ENCODE measurements at regions not wholly inside any gene's neighbourhood (a gene's known extent, or its start where the extent isn't known, plus 50 kb on each side); places are given as distances from the start of the nearest gene placed in this dataset.
"Not testable (repeated sequence)": the region's sequence is repeated elsewhere in the genome, so short reads cannot be mapped to it uniquely, and the experiment has no call there.

DNA sequence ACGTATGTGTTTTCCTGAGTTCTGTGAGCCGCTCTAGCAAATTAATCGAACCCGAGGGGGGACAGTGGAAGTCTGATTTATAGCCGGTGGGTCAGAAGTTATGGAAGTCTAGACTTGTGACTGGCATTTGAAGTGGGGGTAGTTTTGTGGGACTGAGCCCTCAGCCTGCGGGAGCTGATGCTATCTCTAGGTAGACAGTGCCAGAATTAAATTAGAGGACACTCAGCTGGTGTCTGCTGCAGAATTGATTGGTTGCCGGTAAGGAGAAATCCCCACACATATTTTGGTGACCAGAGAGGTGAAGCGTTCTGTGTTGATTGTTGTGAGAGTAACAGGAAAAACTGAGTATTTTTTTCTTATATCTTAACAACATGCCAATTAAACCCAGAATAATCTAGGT, 143.8 kb upstream of the ADCY1 start:
- no peak overlapping the region for H3K4me3 ChIP-seq (ENCODE audit: low read depth, low read length)
- TF ChIP-seq, protein P1, sequence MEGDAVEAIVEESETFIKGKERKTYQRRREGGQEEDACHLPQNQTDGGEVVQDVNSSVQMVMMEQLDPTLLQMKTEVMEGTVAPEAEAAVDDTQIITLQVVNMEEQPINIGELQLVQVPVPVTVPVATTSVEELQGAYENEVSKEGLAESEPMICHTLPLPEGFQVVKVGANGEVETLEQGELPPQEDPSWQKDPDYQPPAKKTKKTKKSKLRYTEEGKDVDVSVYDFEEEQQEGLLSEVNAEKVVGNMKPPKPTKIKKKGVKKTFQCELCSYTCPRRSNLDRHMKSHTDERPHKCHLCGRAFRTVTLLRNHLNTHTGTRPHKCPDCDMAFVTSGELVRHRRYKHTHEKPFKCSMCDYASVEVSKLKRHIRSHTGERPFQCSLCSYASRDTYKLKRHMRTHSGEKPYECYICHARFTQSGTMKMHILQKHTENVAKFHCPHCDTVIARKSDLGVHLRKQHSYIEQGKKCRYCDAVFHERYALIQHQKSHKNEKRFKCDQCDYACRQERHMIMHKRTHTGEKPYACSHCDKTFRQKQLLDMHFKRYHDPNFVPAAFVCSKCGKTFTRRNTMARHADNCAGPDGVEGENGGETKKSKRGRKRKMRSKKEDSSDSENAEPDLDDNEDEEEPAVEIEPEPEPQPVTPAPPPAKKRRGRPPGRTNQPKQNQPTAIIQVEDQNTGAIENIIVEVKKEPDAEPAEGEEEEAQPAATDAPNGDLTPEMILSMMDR (IDR thresholded peaks at IDR 0.05; ENCODE audit: borderline replicate concordance, insufficient read depth, low read depth, low read length) = no peak

DNA sequence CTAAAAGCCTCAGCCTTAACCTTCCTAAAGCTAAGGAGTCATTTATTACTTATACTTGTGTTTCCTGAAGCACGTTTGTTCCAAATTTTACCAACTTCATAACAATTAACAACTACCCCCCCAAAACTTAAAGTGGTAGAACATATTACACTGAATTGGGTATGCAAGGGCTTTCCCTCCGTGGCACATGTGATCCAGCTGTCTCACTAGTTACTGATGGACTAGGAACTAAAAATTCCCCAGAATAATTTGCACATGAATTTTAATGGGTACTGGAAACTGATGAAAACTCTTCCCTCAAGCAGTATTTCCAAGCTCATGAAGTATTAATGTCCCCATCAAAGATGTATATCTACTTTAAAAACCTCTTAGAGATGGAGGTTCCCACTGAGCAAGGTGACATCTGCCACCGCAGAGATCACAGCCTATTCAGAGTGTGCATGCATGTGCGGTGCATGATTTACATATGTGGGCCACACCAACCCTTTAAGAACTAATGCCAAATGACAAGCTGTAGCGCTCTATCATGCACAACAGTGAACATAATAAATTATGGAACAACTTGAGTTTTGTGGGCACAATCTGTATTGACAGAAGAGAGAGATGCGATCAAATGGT, 139.9 kb upstream of the ADCY1 start:
- no peak overlapping the region for H3K4me3 ChIP-seq (ENCODE audit: low read depth, low read length)
- TF ChIP-seq, protein P1 (IDR thresholded peaks at IDR 0.05; ENCODE audit: borderline replicate concordance, insufficient read depth, low read depth, low read length) = no peak

DNA sequence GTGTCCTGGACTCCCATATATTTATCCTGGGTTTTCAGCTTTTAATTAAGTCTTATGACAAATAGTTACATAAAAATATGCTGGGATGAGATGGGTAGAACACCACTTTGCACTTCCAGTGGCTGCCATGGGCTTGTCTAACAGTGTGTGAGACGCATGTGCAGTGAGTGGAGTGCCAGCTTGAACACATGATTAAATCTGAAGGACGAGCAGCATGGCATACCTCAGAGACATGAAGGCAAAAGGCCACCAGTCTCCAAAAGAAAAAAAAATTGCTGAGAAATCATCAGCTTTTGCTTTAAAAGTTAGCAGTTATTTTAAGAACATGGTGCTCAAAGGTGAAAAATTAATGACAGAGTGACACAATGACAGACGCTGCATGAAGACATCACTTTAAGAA, 139.0 kb upstream of the ADCY1 start:
- H3K4me3 ChIP-seq (ENCODE audit: low read depth, low read length) = no peak overlapping the region
- TF ChIP-seq, protein P1 (IDR thresholded peaks at IDR 0.05; ENCODE audit: borderline replicate concordance, insufficient read depth, low read depth, low read length) = no peak

DNA sequence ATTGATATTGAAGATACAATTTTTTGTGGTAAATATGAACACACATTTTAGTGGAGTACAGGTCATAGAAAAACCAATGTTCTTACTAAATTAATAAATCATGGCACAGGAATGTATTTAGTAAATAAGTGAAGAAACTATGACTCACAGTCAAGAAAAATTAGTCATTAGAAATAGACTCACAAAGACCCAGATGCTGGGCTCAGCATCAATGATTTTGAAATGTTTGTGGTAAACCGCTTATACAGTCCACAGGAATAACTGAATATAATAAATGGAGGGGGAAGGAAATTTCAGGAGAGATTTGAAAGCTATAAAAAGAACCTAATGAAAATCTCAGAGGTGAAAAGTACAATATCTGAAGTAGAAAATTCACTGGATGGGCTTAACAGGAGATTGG, 138.3 kb upstream of the ADCY1 start:
- TF ChIP-seq, protein P1 (IDR thresholded peaks at IDR 0.05; ENCODE audit: borderline replicate concordance, insufficient read depth, low read depth, low read length) = no peak
- H3K4me3 ChIP-seq (ENCODE audit: low read depth, low read length) = no peak overlapping the region

DNA sequence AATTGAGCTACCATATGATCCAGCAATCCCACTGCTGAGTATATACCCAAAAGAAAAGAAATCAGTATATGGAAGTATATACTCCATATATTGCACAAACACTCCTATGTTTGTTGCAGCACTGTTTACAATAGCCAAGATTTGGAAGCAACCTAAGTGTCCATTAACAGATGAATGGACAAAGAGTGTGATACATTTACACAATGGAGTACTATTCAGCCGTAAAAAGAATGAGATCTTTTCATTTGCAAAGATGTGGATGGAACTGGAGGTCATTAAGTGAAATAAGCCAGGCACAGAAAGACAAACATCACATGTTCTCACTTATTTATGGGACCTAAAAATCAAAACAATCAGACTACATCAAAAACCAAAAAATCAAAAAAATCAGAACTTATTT, 133.4 kb upstream of the ADCY1 start:
- not testable (repeated sequence) for H3K4me3 ChIP-seq (ENCODE audit: low read depth, low read length)

DNA sequence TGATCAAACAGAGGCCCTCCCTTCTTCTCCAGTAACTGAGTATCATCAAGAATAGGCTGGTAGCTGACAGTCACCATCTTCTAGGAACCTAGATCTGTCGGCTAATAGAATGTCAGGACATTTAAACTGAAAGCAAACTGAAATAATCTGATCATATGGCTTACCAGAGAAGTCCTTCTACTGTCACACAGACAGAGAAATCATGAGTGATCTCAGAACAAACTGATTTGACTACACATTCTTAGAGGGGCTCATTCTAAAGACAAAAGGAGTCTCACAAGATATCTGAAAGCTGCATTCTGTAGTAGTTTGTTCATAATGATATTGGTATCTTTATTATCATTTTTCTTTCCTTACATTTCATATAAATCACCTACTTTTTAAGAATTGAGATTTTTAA, 130.9 kb upstream of the ADCY1 start:
- TF ChIP-seq, protein P1 (IDR thresholded peaks at IDR 0.05; ENCODE audit: borderline replicate concordance, insufficient read depth, low read depth, low read length) = no peak
- no peak overlapping the region for H3K4me3 ChIP-seq (ENCODE audit: low read depth, low read length)

DNA sequence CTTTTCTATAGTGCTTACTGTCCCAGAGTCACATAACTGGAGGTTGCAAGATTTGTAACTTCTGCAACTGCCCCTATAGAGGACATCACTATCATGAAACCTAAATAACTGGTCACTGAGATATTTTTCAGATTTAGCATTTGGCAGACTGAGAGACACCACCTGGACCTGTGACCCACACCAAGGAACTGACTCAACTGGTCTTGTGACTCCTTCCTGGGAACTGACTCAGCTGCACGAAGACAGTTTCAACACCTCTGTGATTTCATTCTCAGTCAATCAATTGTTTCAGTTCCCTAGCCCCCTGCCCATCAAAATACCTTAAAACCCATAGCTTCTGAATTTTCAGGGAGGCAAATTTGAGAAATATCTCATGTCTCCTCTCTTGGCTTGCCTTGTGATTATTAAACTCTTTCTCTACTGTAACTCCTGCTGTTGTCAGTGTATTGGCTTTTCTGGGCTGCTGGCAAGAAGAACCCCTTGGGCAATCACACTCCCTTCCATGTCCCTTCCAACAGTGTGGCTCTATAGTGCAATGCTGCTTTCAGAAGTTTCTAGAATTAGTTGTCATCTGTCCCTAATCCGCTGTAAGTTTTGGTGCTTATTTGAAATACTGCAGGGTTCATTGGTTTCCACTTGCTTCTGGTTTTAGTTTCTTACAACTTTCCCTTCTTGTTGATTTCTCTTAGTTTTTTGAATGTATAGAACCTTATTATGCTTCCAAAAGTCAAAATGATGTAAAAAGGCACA, 127.8 kb upstream of the ADCY1 start:
- TF ChIP-seq, protein P1 (IDR thresholded peaks at IDR 0.05; ENCODE audit: borderline replicate concordance, insufficient read depth, low read depth, low read length) = no peak
- no peak overlapping the region for H3K4me3 ChIP-seq (ENCODE audit: low read depth, low read length)
